ENCODE measurements at regions not wholly inside any gene's neighbourhood (a gene's known extent, or its start where the extent isn't known, plus 50 kb on each side); places are given as distances from the start of the nearest gene placed in this dataset.

DNA sequence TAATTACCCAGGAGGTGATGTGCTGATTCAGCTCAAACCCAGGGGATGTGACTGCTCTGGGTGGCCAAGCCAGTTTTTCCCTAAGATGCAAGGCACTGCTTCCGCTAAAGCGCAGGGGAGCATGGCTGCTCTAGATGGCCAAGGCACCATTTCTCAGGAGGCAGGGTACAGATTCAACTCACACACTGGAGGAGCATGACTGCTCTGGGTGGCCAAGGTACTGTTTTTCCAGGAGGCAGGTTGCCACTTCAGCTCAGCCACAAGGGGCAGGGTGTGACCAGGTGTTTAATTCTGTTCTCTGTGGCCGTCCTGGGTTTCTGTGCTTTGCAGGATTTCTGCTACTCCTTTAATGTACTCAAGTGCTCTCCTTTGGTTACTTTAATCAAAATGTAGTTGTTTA is 659.3 kb upstream of the ARRDC4 start:
- TF ChIP-seq LEF1 (IDR thresholded peaks at IDR 0.05; ENCODE audit: borderline replicate concordance) (no peak), L3MBTL2 (conservative IDR thresholded peaks at IDR 0.05) (no peak), ZNF384 (IDR thresholded peaks at IDR 0.05) (no peak), ARNT (IDR thresholded peaks at IDR 0.05) (no peak), NFRKB (IDR thresholded peaks at IDR 0.05) (no peak), BHLHE40 (IDR thresholded peaks at IDR 0.05; ENCODE audit: borderline replicate concordance) (no peak), SP1 (IDR thresholded peaks at IDR 0.05) (no peak), FOXA1 (IDR thresholded peaks at IDR 0.05) (no peak), FOXK2 (IDR thresholded peaks at IDR 0.05) (no peak), TARDBP (IDR thresholded peaks at IDR 0.05) (no peak), SUZ12 (IDR thresholded peaks at IDR 0.05) (no peak)
- TF ChIP-seq, protein P1, sequence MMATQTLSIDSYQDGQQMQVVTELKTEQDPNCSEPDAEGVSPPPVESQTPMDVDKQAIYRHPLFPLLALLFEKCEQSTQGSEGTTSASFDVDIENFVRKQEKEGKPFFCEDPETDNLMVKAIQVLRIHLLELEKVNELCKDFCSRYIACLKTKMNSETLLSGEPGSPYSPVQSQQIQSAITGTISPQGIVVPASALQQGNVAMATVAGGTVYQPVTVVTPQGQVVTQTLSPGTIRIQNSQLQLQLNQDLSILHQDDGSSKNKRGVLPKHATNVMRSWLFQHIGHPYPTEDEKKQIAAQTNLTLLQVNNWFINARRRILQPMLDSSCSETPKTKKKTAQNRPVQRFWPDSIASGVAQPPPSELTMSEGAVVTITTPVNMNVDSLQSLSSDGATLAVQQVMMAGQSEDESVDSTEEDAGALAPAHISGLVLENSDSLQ (IDR thresholded peaks at IDR 0.05): no peak
- no peak for DNase-seq (ENCODE audit: extremely low spot score)
- ChIA-PET POLR2A (no interaction called here), CTCF (no interaction called here)

DNA sequence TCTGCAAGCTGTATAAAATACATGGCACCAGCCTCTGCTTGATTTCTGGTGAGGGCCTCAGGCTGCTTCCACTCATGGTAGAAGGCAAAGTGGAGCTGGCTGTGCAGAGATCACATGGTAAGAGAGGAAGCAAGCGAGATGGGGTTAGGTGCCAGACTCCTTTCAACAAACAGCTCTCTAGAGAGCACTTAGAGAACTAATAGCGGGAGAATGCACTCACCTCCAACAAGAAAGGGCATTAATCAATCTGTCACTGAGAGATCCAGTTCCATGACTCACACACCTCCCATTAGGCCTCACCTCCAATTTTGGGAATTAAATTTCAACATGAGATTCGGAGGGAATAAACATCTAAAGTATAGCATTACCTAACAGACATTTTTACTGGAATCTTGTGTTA is 644.1 kb upstream of the ARRDC4 start:
- POLR2A ChIA-PET: no interaction called here
- TF ChIP-seq SP1 (IDR thresholded peaks at IDR 0.05): no peak
- TF ChIP-seq, protein P1 (IDR thresholded peaks at IDR 0.05): peak; percentile 78
- peak; percentile 37 for DNase-seq (ENCODE audit: extremely low spot score)
- CTCF ChIA-PET: no interaction called here

DNA sequence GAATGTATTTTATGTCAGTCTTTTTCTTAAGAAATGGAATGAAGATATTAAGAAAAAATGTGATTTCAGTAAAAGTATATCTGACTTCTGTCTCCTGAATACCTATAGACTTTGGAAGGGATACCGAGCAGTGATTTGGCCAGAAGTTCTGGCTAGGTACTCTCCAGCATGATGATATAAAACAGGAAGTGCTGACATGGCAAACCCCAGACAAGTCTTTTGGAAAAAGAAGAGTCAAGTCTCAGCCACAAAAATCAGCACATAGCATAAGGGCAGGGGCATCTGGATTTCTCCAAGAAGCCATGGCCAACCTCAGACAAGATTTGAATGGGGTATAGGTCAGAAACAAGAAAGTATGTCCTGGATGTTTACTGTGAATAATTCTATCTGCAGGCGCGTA is 643.3 kb upstream of the ARRDC4 start:
- DNase-seq (ENCODE audit: extremely low spot score): no peak
- TF ChIP-seq FOXK2 (IDR thresholded peaks at IDR 0.05) (no peak), LEF1 (IDR thresholded peaks at IDR 0.05; ENCODE audit: borderline replicate concordance) (no peak), SUZ12 (IDR thresholded peaks at IDR 0.05) (no peak), SP1 (IDR thresholded peaks at IDR 0.05) (no peak), TARDBP (IDR thresholded peaks at IDR 0.05) (no peak), CTBP1 (IDR thresholded peaks at IDR 0.05; ENCODE audit: borderline replicate concordance) (no peak), HDGF (IDR thresholded peaks at IDR 0.05; ENCODE audit: borderline replicate concordance) (no peak), ZNF384 (IDR thresholded peaks at IDR 0.05) (no peak), NFRKB (IDR thresholded peaks at IDR 0.05) (no peak), FOXA1 (IDR thresholded peaks at IDR 0.05) (no peak), ELF4 (IDR thresholded peaks at IDR 0.05) (no peak), BHLHE40 (IDR thresholded peaks at IDR 0.05; ENCODE audit: borderline replicate concordance) (no peak), ARNT (IDR thresholded peaks at IDR 0.05) (no peak), FOXM1 (IDR thresholded peaks at IDR 0.05; ENCODE audit: borderline replicate concordance) (no peak), L3MBTL2 (conservative IDR thresholded peaks at IDR 0.05) (no peak)
- TF ChIP-seq, protein P1 (IDR thresholded peaks at IDR 0.05): no peak
- POLR2A ChIA-PET: no interaction called here
- CTCF ChIA-PET: no interaction called here

DNA sequence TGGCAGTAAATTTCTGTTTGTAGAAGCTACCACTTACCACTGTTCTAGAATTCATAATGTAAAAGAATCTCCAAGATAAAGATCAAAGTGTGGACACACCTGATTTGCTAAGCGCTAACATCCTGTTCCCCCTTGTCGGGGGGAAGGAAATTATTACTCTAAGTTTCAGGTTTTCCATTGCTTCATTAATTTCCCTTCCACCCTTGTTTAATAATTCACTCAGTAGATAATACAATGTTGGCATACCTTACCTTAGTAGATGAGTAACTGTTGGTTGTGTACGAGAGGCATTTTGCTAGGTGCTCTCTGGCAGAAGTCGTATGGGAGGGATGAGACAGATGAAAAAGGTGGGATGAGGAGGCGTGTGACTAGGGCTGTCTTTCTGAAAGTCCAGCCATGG is 641.2 kb upstream of the ARRDC4 start:
- no peak for DNase-seq (ENCODE audit: extremely low spot score)
- TF ChIP-seq FOXA1 (IDR thresholded peaks at IDR 0.05): no peak
- ChIA-PET POLR2A (no interaction called here), CTCF (no interaction called here)

DNA sequence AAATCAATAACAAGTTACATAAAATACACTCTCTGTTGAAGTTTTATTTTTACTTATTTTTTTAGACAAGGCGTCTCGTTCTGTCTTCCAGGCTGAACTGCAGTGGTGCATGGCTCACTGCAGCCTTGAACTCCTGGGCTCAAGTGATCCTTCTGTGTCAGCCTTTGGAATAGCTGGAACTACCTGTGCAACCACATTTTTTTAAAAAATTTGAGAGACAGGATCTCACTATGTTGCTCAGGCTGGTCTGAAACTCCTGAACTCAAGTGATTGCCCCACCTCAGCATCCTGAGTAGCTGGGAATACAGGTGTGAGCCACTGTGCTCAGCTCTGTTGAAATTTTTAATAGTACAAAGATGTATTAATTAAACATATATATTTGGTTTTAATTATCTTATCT is 614.3 kb upstream of the ARRDC4 start:
- POLR2A ChIA-PET: no interaction called here
- TF ChIP-seq BHLHE40 (IDR thresholded peaks at IDR 0.05; ENCODE audit: borderline replicate concordance) (no peak), TARDBP (IDR thresholded peaks at IDR 0.05) (no peak), ARNT (IDR thresholded peaks at IDR 0.05) (no peak), FOXK2 (IDR thresholded peaks at IDR 0.05) (no peak), LEF1 (IDR thresholded peaks at IDR 0.05; ENCODE audit: borderline replicate concordance) (no peak), NFRKB (IDR thresholded peaks at IDR 0.05) (no peak), ZNF384 (IDR thresholded peaks at IDR 0.05) (no peak), SUZ12 (IDR thresholded peaks at IDR 0.05) (no peak)
- TF ChIP-seq, protein P1 (IDR thresholded peaks at IDR 0.05): no peak

DNA sequence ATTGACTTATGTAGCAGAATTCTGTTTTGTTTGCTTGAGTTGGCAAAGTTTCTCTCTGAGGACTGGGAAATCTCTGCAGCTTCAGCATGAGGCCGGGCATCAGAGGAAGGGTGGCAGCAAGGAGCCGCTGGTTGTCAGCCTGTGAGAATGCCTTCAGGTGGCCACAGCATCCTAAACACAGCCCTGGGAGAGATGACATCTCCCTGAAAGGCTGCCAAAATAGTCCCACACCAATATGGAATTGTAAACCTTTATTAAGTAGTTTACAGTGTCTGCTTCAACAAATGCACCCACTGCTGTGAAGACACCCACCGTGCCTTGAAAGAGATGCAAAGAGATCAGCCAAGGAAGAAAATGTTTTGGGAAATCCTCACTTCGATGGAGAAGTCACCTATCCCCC is 609.7 kb upstream of the ARRDC4 start:
- ChIA-PET POLR2A (no interaction called here), CTCF (no interaction called here)
- TF ChIP-seq SUZ12 (IDR thresholded peaks at IDR 0.05) (no peak), SP1 (IDR thresholded peaks at IDR 0.05) (no peak), ARNT (IDR thresholded peaks at IDR 0.05) (no peak)
- DNase-seq (ENCODE audit: extremely low spot score): no peak

More for the DNA sequence above, 614.3 kb upstream of the ARRDC4 start:
- CTCF ChIA-PET: no interaction called here
- no peak for DNase-seq (ENCODE audit: extremely low spot score)

DNA sequence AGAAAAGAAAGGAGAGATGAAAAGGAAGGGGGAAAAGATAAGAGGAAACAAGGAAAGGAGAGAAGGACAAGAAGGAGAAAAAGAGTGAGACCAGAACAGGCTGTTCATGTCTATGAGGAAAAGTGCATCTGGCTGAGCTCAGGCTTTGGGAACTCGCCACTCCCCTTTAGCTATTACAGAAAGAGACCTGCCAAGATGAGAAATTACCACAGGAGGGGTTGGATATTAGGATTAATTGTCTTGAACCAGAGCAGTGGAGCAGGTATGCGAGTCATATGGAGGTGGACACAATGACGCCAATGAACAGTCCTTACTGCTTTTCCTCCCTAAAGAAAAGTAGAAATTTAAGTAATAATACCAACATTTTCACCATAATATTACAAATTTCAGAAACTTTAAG is 577.0 kb upstream of the ARRDC4 start:
- CTCF ChIA-PET: no interaction called here
- no peak for DNase-seq (ENCODE audit: extremely low spot score)
- no peak for TF ChIP-seq NFRKB (IDR thresholded peaks at IDR 0.05)
- no peak for TF ChIP-seq LEF1 (IDR thresholded peaks at IDR 0.05; ENCODE audit: borderline replicate concordance)
- TF ChIP-seq HDGF (IDR thresholded peaks at IDR 0.05; ENCODE audit: borderline replicate concordance): no peak
- TF ChIP-seq FOXA1 (IDR thresholded peaks at IDR 0.05): no peak
- TF ChIP-seq FOXK2 (IDR thresholded peaks at IDR 0.05): no peak
- no peak for TF ChIP-seq SP1 (IDR thresholded peaks at IDR 0.05)
- POLR2A ChIA-PET: no interaction called here

All from HEK293T (cell line).